HL-60 (cell line): ENCODE measurements at regions not wholly inside any gene's neighbourhood (a gene's known extent, or its start where the extent isn't known, plus 50 kb on each side); places are given as distances from the start of the nearest gene placed in this dataset.
"Not testable (repeated sequence)": the region's sequence is repeated elsewhere in the genome, so short reads cannot be mapped to it uniquely, and the experiment has no call there.

ENCODE experiments used
- DNase-seq, 2 experiments: peaks; one replicate each; pipeline ENCODE4 v3.0.0-alpha.2; 2010 to 2020; ENCODE audit warnings: low read depth in 1 of 2, low spot score in 1 of 2
- H3K27ac ChIP-seq: fragments of 250-450 bp; sonication (Bioruptor Pico); replicated peaks from 2 replicates; pipeline ENCODE4 v1.5.1; 2020; ENCODE audit warnings: mild to moderate bottlenecking, moderate library complexity
- H3K27me3 ChIP-seq: fragments of 250-450 bp; sonication (Bioruptor Pico); 2 replicates; pipeline ENCODE4 v1.5.1; 2021; ENCODE audit warnings: mild to moderate bottlenecking, moderate library complexity; ENCODE audit not compliant: insufficient read depth, poor library complexity, severe bottlenecking
- H3K4me3 ChIP-seq: replicated peaks from 2 replicates; pipeline ENCODE4 v1.5.1; 2011; ENCODE audit warnings: mild to moderate bottlenecking, control low read depth, low read length; ENCODE audit not compliant: insufficient read depth
- CTCF ChIP-seq: IDR thresholded peaks from one replicate; pipeline ENCODE4 v1.5.1; 2011; ENCODE audit warnings: low read length, control low read depth, inconsistent platforms; ENCODE audit not compliant: insufficient read depth
- GABPA ChIP-seq: IDR thresholded peaks from 2 replicates; pipeline ENCODE4 v1.6.1; 2012; ENCODE audit warnings: low read depth
- POLR2AphosphoS5 ChIP-seq: IDR thresholded peaks from 2 replicates; pipeline ENCODE4 v1.6.1; 2012; ENCODE audit warnings: low read depth
- REST ChIP-seq: IDR thresholded peaks from 2 replicates; pipeline ENCODE4 v1.6.1; 2012; ENCODE audit warnings: low read depth; ENCODE audit not compliant: insufficient replicate concordance
- SPI1 ChIP-seq: IDR thresholded peaks from 2 replicates; pipeline ENCODE4 v1.6.1; 2012; ENCODE audit warnings: low read depth, mild to moderate bottlenecking, borderline replicate concordance

- TF ChIP-seq CTCF = no peak
- H3K27me3 ChIP-seq = no peaks in the 10 kb centered on the region
- no peak overlapping the region for H3K4me3 ChIP-seq
- no peak overlapping the region for H3K27ac ChIP-seq
- DNase-seq = no peak
These were observed 269.4 kb upstream of the IRX1 start for GRCh38 chr5:3325972-3326840.

- no peaks in the 10 kb centered on the region for H3K27me3 ChIP-seq
- H3K4me3 ChIP-seq = no peak overlapping the region
- no peak for TF ChIP-seq SPI1
- no peak overlapping the region for H3K27ac ChIP-seq
- no peak for DNase-seq
These were observed 270.2 kb upstream of the IRX1 start for GRCh38 chr5:3325201-3325971.

GRCh38 chr5:3324421-3325101 lies 271.1 kb upstream of the IRX1 start:
- H3K4me3 ChIP-seq = no peak overlapping the region
- H3K27ac ChIP-seq = no peak overlapping the region
- DNase-seq = no peak
- TF ChIP-seq CTCF = no peak
- no peak for TF ChIP-seq GABPA
- no peak for TF ChIP-seq POLR2AphosphoS5
- no peak for TF ChIP-seq SPI1
- H3K27me3 ChIP-seq = no peaks in the 10 kb centered on the region

- not testable (repeated sequence) for H3K27me3 ChIP-seq, H3K4me3 ChIP-seq, H3K27ac ChIP-seq, DNase-seq
These were observed 271.7 kb upstream of the IRX1 start for GRCh38 chr5:3323966-3324365.

GRCh38 chr5:3323144-3323543 lies 272.5 kb upstream of the IRX1 start:
- no peaks in the 10 kb centered on the region for H3K27me3 ChIP-seq
- H3K4me3 ChIP-seq = no peak overlapping the region
- TF ChIP-seq GABPA (no peak), SPI1 (no peak), CTCF (no peak), REST (no peak), POLR2AphosphoS5 (no peak)
- no peak for DNase-seq
- no peak overlapping the region for H3K27ac ChIP-seq
